ENCODE measurements at regions not wholly inside any gene's neighbourhood (a gene's known extent, or its start where the extent isn't known, plus 50 kb on each side); places are given as distances from the start of the nearest gene placed in this dataset.

DNA sequence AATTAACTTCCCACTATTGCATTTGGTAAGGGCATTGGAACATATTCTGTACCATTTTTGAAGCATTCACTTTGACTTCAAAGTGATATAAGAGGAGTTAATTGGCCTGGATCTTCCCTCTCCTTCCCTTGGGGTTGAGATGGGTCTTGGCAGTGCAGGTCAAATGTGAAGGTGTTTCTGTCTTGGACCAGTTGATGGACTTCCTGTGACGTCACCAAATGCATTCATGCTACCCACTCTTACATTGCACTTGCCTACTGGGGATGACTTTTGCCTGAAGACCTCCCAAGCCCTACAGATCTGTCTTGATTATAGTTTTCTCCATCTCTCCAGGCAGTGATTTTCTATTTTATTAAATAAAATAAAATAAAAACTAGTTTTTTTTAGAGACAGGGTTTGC, 221.5 kb downstream of the BUB3 start:
- WGBS = 100% methylated on average over 1 of the region's 1 CpG
- Histone ChIP-seq H3K36me3 (ENCODE audit: insufficient read depth, low read length) (no peaks in the 10 kb centered on the region), H3K27me3 (ENCODE audit: insufficient read depth, low read length) (no peaks in the 10 kb centered on the region), H3K9me3 (ENCODE audit: insufficient read depth, low read depth, low read length) (no peaks in the 10 kb centered on the region; the same call in 1 of the 2 replicates), H3K9ac (ENCODE audit: low read depth, low read length) (no peak overlapping the region), H3K4me3 (ENCODE audit: low read length) (no peak overlapping the region), H3K27ac (ENCODE audit: low read depth, low read length) (no peak overlapping the region), H3K4me1 (ENCODE audit: insufficient read depth, low read length) (peaks cover 12% of the 10 kb centered on the region; the same call in 1 of the 2 replicates)

DNA sequence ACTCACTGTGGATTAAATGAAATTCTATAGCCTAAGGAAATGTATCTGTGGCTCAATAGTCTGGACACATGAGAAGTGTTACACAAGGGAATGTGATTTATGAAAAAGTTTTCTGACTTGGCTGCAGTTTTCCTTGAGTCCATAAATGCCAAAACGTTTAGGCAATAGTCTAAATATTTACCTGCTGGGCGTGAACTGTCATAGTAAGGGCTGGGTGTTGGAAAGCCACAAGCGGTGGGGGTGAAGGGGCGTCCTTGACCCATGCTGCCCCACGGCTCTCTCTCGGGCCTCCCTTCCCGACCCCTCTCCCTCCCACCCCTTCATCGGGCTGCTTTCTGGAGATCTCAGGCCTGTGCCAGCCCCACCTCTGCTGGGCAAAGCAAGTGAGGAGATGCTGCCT, 223.7 kb downstream of the BUB3 start:
- WGBS = 81% methylated on average over 8 of the region's 8 CpGs
- Histone ChIP-seq H3K4me3 (ENCODE audit: low read length) (no peak overlapping the region), H3K36me3 (ENCODE audit: insufficient read depth, low read length) (no peaks in the 10 kb centered on the region), H3K9ac (ENCODE audit: low read depth, low read length) (no peak overlapping the region), H3K4me1 (ENCODE audit: insufficient read depth, low read length) (peaks cover 12% of the 10 kb centered on the region; the same call in 1 of the 2 replicates), H3K27me3 (ENCODE audit: insufficient read depth, low read length) (no peaks in the 10 kb centered on the region), H3K27ac (ENCODE audit: low read depth, low read length) (no peak overlapping the region), H3K9me3 (ENCODE audit: insufficient read depth, low read depth, low read length) (no peaks in the 10 kb centered on the region)

DNA sequence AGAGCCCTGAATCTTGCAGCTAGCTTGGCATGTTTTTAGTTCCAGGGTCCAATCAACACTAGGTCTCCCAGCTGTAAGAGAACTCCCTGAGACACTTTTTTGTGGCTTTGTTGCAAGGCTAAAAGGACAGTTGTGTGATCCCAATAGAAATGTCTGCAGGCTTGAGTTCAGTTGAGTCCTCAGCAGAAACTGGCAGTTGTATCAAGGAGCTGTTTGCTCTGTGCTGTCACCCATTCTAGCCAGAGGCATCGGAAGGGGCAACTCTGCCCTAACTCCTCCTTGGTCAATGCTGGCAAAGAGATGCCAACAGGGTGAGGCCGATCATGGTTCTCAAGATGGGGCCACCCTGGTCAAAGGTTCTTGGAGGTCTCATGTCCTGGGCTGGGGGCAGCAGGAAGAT, 224.1 kb downstream of the BUB3 start:
- Histone ChIP-seq H3K9me3 (ENCODE audit: insufficient read depth, low read depth, low read length) (no peaks in the 10 kb centered on the region), H3K9ac (ENCODE audit: low read depth, low read length) (no peak overlapping the region), H3K36me3 (ENCODE audit: insufficient read depth, low read length) (no peaks in the 10 kb centered on the region), H3K27me3 (ENCODE audit: insufficient read depth, low read length) (no peaks in the 10 kb centered on the region), H3K27ac (ENCODE audit: low read depth, low read length) (no peak overlapping the region), H3K4me1 (ENCODE audit: insufficient read depth, low read length) (peaks cover 12% of the 10 kb centered on the region; the same call in 1 of the 2 replicates), H3K4me3 (ENCODE audit: low read length) (no peak overlapping the region)
- 93% methylated on average over 2 of the region's 2 CpGs for WGBS

DNA sequence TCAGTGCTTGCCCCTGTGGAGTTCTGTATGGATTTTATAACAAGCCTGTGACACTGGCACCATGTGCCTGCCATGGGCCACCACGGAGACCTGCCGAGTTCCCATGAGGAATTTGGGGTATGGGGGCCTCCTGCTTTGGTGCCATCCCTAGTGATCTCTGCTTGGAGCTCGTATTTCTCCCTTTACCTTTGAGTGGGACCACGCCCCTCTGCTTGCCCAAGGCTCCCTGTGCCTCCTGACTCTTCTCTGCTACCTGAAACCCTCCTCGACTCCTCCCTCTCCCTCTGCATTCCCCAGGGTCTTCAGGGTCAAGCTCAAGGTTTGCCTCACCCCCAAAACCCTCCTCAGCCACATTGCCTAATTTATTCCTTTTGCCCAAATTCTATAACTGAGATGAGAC, 225.0 kb downstream of the BUB3 start:
- Histone ChIP-seq H3K9me3 (ENCODE audit: insufficient read depth, low read depth, low read length) (0 out of 2 replicates have a peak, but pooled peaks cover 2% of the 10 kb centered on the region), H3K4me1 (ENCODE audit: insufficient read depth, low read length) (peaks cover 12% of the 10 kb centered on the region; the same call in 1 of the 2 replicates), H3K4me3 (ENCODE audit: low read length) (no peak overlapping the region), H3K9ac (ENCODE audit: low read depth, low read length) (no peak overlapping the region), H3K36me3 (ENCODE audit: insufficient read depth, low read length) (no peaks in the 10 kb centered on the region), H3K27me3 (ENCODE audit: insufficient read depth, low read length) (no peaks in the 10 kb centered on the region), H3K27ac (ENCODE audit: low read depth, low read length) (no peak overlapping the region)
- WGBS = 62% methylated on average over 5 of the region's 5 CpGs

DNA sequence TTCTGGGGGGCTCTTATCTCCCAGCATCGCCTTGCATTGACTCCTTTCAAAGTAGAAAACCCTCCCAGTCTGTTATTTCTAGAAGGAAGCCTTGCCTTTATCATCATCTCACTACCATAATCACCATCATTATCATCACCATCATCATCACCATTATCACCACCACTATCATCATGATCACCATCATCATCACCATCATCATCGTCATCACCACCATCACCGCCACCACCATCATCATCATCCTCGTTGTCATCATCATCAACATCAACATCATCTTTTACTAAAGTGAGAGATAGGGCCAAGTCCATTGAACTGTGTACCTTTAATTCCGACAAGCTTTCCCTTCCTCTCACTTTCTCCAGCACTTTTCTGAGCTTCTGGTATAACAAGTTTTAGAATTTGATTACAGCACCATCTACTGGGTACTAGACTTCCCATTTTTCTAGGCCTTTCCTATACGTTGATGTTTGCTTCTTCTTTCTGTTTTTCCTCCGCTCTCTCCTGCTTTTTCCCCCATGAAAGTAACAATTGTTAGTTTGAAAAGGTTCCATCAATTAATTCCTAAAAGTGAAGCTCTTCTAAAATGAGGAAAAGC, 226.4 kb downstream of the BUB3 start:
- H3K27ac ChIP-seq (ENCODE audit: low read depth, low read length) = no peak overlapping the region
- no peaks in the 10 kb centered on the region for H3K27me3 ChIP-seq (ENCODE audit: insufficient read depth, low read length)
- H3K4me1 ChIP-seq (ENCODE audit: insufficient read depth, low read length) = peaks cover 9% of the 10 kb centered on the region; the same call in 1 of the 2 replicates
- WGBS = 76% methylated on average over 7 of the region's 7 CpGs
- no peak overlapping the region for H3K4me3 ChIP-seq (ENCODE audit: low read length)
- no peak overlapping the region for H3K9ac ChIP-seq (ENCODE audit: low read depth, low read length)
- no peaks in the 10 kb centered on the region for H3K36me3 ChIP-seq (ENCODE audit: insufficient read depth, low read length)
- peaks cover 7% of the 10 kb centered on the region for H3K9me3 ChIP-seq (ENCODE audit: insufficient read depth, low read depth, low read length)

DNA sequence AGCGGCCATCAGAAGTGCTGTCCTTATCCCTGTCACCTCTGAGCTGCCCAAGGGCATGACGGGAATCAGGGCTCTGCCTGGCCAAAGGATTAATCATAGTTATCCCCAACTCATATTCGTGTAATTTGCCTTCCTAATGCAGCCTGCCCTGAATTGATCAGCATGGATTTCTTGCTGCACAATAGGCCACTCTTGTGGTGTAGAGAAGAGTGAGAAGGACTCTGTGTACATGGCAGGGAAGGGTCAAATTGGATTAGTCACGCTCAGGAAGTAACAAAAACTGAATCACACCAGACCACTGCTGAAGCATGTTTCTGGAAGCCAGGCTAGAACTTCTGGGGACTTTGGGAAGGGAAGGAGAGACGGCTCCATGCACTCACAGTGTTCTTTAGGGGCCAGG, 227.0 kb downstream of the BUB3 start:
- Histone ChIP-seq H3K27me3 (ENCODE audit: insufficient read depth, low read length) (no peaks in the 10 kb centered on the region), H3K36me3 (ENCODE audit: insufficient read depth, low read length) (no peaks in the 10 kb centered on the region), H3K9ac (ENCODE audit: low read depth, low read length) (no peak overlapping the region), H3K9me3 (ENCODE audit: insufficient read depth, low read depth, low read length) (peaks cover 13% of the 10 kb centered on the region), H3K27ac (ENCODE audit: low read depth, low read length) (no peak overlapping the region), H3K4me3 (ENCODE audit: low read length) (no peak overlapping the region), H3K4me1 (ENCODE audit: insufficient read depth, low read length) (peaks cover 9% of the 10 kb centered on the region; the same call in 1 of the 2 replicates)
- WGBS = 86% methylated on average over 5 of the region's 5 CpGs

DNA sequence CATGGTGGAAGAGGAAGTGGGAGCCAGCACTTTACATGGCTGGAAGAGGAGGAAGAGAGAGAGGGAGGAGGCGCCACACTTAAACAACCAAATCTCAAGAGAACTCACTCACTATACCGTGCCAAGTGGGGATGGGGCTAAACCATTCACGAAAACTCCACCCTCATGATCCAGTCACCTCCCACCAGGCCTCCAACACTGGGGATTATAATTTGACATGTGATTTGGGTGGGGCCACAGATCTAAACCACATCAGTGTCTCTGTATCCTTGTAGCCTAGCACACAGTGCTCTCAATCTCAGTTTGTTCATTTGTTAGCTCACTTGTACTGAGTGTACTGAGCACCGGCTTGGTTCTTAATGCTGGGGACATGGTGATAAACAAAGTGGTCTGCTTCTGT, 228.3 kb downstream of the BUB3 start:
- Histone ChIP-seq H3K27ac (ENCODE audit: low read depth, low read length) (no peak overlapping the region), H3K36me3 (ENCODE audit: insufficient read depth, low read length) (no peaks in the 10 kb centered on the region), H3K4me1 (ENCODE audit: insufficient read depth, low read length) (peaks cover 9% of the 10 kb centered on the region; the same call in 1 of the 2 replicates), H3K9ac (ENCODE audit: low read depth, low read length) (no peak overlapping the region), H3K27me3 (ENCODE audit: insufficient read depth, low read length) (no peaks in the 10 kb centered on the region), H3K4me3 (ENCODE audit: low read length) (no peak overlapping the region), H3K9me3 (ENCODE audit: insufficient read depth, low read depth, low read length) (peaks cover 23% of the 10 kb centered on the region)
- WGBS = 92% methylated on average over 3 of the region's 4 CpGs

DNA sequence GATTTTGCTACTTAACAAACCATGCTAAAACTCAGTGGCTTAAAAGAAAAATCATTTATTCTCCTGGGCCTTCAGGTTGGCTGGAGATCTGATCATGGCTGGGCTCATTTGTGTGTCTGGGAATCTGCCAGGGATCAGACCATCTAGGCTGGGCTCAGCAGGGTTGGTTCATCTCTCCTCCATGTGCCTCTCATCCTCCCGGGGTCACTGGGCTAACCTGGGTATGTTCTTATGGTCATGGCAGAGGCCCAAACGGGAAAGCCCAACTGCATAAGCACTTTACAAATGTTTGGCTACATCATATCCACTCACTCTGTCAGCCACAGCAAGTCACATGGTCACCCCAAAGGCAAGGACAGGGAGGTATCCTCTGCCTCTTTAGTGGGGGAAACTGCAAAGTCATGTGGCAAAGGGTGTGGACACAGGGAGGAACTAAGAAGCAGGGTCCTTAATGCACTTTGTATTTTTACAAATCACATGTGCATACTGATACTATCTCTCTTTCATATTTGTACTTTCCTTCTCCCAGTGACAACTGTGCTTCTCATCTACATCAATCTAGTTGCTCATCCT, 231.4 kb downstream of the BUB3 start:
- H3K4me3 ChIP-seq (ENCODE audit: low read length) = no peak overlapping the region
- WGBS = 89% methylated on average over 2 of the region's 2 CpGs
- H3K27ac ChIP-seq (ENCODE audit: low read depth, low read length) = no peak overlapping the region
- peaks cover 48% of the 10 kb centered on the region for H3K9me3 ChIP-seq (ENCODE audit: insufficient read depth, low read depth, low read length)
- H3K4me1 ChIP-seq (ENCODE audit: insufficient read depth, low read length) = no peaks in the 10 kb centered on the region
- H3K9ac ChIP-seq (ENCODE audit: low read depth, low read length) = no peak overlapping the region
- no peaks in the 10 kb centered on the region for H3K36me3 ChIP-seq (ENCODE audit: insufficient read depth, low read length)
- H3K27me3 ChIP-seq (ENCODE audit: insufficient read depth, low read length) = no peaks in the 10 kb centered on the region

DNA sequence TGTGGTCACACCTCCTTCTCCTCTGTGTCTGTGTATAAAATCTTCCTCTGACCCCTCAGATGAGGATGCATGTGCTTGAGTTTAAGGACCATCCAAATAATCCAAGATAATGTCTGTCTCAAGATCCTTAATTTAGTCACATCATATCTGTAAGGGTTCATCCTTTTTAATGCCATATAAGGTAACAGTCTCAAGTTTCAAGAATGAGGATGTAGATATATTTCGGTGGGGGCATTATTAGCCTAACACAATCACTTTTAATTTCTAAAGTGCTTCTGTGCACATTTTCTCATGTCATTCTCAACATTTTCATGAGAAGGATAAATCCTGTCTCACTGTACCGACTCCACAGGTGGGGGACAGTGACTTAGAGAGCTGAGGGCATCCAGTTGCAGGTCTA, 235.3 kb downstream of the BUB3 start:
- no peaks in the 10 kb centered on the region for H3K4me1 ChIP-seq (ENCODE audit: insufficient read depth, low read length)
- H3K4me3 ChIP-seq (ENCODE audit: low read length) = no peak overlapping the region
- H3K27ac ChIP-seq (ENCODE audit: low read depth, low read length) = no peak overlapping the region
- 92% methylated on average over 1 of the region's 2 CpGs for WGBS
- H3K27me3 ChIP-seq (ENCODE audit: insufficient read depth, low read length) = no peaks in the 10 kb centered on the region
- no peak overlapping the region for H3K9ac ChIP-seq (ENCODE audit: low read depth, low read length)
- H3K36me3 ChIP-seq (ENCODE audit: insufficient read depth, low read length) = no peaks in the 10 kb centered on the region
- H3K9me3 ChIP-seq (ENCODE audit: insufficient read depth, low read depth, low read length) = peaks cover 48% of the 10 kb centered on the region

DNA sequence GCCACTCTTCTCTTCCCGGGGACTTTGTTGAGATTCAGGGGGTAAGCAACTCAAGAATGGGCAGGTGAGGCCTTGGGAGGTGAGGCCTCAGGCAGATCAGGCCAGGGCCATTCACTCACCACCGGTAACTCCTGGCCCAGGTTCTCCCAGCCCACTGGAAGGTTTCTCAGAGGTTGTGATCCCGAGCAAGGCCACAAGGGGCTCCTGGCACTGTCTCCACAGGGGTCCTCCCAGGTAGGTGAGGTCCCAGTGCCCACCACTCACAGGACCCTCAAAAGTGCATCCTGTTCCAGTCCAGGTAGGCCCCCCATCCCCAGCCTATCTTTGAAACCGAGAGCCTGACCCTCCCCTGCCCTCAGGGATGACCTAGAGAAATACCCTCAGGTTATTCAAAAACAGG, 236.1 kb downstream of the BUB3 start:
- H3K4me3 ChIP-seq (ENCODE audit: low read length) = no peak overlapping the region
- H3K27me3 ChIP-seq (ENCODE audit: insufficient read depth, low read length) = no peaks in the 10 kb centered on the region
- H3K4me1 ChIP-seq (ENCODE audit: insufficient read depth, low read length) = no peaks in the 10 kb centered on the region
- H3K9ac ChIP-seq (ENCODE audit: low read depth, low read length) = no peak overlapping the region
- 94% methylated on average over 4 of the region's 4 CpGs for WGBS
- H3K9me3 ChIP-seq (ENCODE audit: insufficient read depth, low read depth, low read length) = peaks cover 51% of the 10 kb centered on the region
- no peak overlapping the region for H3K27ac ChIP-seq (ENCODE audit: low read depth, low read length)
- no peaks in the 10 kb centered on the region for H3K36me3 ChIP-seq (ENCODE audit: insufficient read depth, low read length)

DNA sequence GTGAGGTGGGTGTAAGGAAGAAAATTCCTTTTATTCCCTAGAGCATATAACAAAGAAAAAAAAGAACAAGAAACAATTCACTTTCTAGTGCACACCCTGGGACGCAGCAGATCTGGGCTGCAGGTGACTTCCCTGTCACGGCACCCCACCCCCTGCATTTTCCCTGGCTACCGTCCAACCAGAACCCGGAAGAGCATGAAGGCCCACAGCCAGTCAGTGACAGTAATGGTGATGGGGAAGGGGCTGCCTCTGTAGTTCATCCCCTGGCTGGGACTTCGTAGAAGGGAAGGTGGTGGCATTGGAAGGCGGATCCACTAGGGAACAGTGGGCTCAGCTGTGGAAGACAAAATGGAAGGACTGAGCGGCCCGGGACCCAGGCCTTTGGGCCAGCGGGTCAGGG, 236.7 kb downstream of the BUB3 start:
- Histone ChIP-seq H3K9ac (ENCODE audit: low read depth, low read length) (no peak overlapping the region), H3K4me3 (ENCODE audit: low read length) (no peak overlapping the region)

More for the DNA sequence above, 236.7 kb downstream of the BUB3 start:
- peaks cover 47% of the 10 kb centered on the region for H3K9me3 ChIP-seq (ENCODE audit: insufficient read depth, low read depth, low read length)
- no peaks in the 10 kb centered on the region for H3K27me3 ChIP-seq (ENCODE audit: insufficient read depth, low read length)
- H3K4me1 ChIP-seq (ENCODE audit: insufficient read depth, low read length) = no peaks in the 10 kb centered on the region
- H3K36me3 ChIP-seq (ENCODE audit: insufficient read depth, low read length) = no peaks in the 10 kb centered on the region
- WGBS = 95% methylated on average over 9 of the region's 9 CpGs
- H3K27ac ChIP-seq (ENCODE audit: low read depth, low read length) = no peak overlapping the region

Measured in HUES64 (cell line).